Keratinocyte (primary cell): ENCODE measurements at regions not wholly inside any gene's neighbourhood (a gene's known extent, or its start where the extent isn't known, plus 50 kb on each side); places are given as distances from the start of the nearest gene placed in this dataset.

Experiments used
- DNase-seq: peaks from one replicate; pipeline ENCODE4 v3.0.0-alpha.2; 2011; ENCODE audit warnings: low read depth, missing footprints, low spot score
- FAIRE-seq: peaks from 2 replicates; lab custom pipeline; 2011; peaks lifted over from hg19 to GRCh38; lab: Jason Lieb, UNC
- H2AFZ ChIP-seq: 2 replicates; pipeline ENCODE4 v1.6.0; 2012; ENCODE audit warnings: low read length, control low read depth, inconsistent platforms; ENCODE audit not compliant: control insufficient read depth
- H3K27ac ChIP-seq: 2 replicates; pipeline ENCODE4 v1.5.1; 2011; ENCODE audit warnings: low read length; ENCODE audit not compliant: control insufficient read depth, insufficient read depth
- H3K27me3 ChIP-seq: 3 replicates; pipeline ENCODE4 v1.6.0; 2011; ENCODE audit warnings: low read length; ENCODE audit not compliant: control insufficient read depth, insufficient read depth; ENCODE audit errors: extremely low read depth
- H3K36me3 ChIP-seq, 2 experiments: 2 replicates in 1 of 2; 3 replicates in 1 of 2; pipeline ENCODE4 v1.5.1; 2011; ENCODE audit warnings: low read length in 2 of 2, mild to moderate bottlenecking in 1 of 2; ENCODE audit not compliant: control insufficient read depth in 2 of 2, insufficient read depth in 2 of 2; ENCODE audit errors: extremely low read depth in 1 of 2
- H3K4me1 ChIP-seq: 3 replicates; pipeline ENCODE4 v1.5.1; 2011; ENCODE audit warnings: low read length; ENCODE audit not compliant: control insufficient read depth, insufficient read depth; ENCODE audit errors: extremely low read depth
- H3K4me2 ChIP-seq: 3 replicates; pipeline ENCODE4 v1.6.0; 2011; ENCODE audit warnings: low read depth, low read length; ENCODE audit not compliant: control insufficient read depth, insufficient read depth; ENCODE audit errors: extremely low read depth
- H3K4me3 ChIP-seq, 3 experiments: fragments of 200-600 bp in 1 of 3; sonication (generic) in 1 of 3; 2 replicates in 2 of 3; 3 replicates in 1 of 3; pipeline ENCODE4 v1.5.1; 2011 to 2016; ENCODE audit warnings: low read length in 3 of 3, mild to moderate bottlenecking in 3 of 3, control low read depth in 2 of 3, inconsistent platforms in 1 of 3, low read depth in 1 of 3, mixed read lengths in 1 of 3, mixed run types in 1 of 3, moderate library complexity in 1 of 3; ENCODE audit not compliant: control insufficient read depth in 2 of 3, insufficient read depth in 2 of 3; ENCODE audit errors: extremely low read depth in 1 of 3
- H3K79me2 ChIP-seq: 2 replicates; pipeline ENCODE4 v1.6.0; 2012; ENCODE audit warnings: low read length; ENCODE audit not compliant: control insufficient read depth, insufficient read depth
- H3K9ac ChIP-seq: 3 replicates; pipeline ENCODE4 v1.6.0; 2011; ENCODE audit warnings: low read length; ENCODE audit not compliant: control insufficient read depth, insufficient read depth; ENCODE audit errors: extremely low read depth
- H3K9me1 ChIP-seq: 3 replicates; pipeline ENCODE4 v1.6.0; 2011; ENCODE audit warnings: low read length; ENCODE audit not compliant: control insufficient read depth, insufficient read depth; ENCODE audit errors: extremely low read depth
- H3K9me3 ChIP-seq: 2 replicates; pipeline ENCODE4 v1.5.1; 2012; ENCODE audit warnings: low read depth, low read length; ENCODE audit not compliant: control insufficient read depth
- H4K20me1 ChIP-seq: 3 replicates; pipeline ENCODE4 v1.6.0; 2011; ENCODE audit warnings: low read length; ENCODE audit not compliant: control insufficient read depth, insufficient read depth; ENCODE audit errors: extremely low read depth
- EZH2 ChIP-seq: IDR thresholded peaks from one replicate; pipeline ENCODE4 v1.6.1; 2012; ENCODE audit warnings: inconsistent platforms, mild to moderate bottlenecking, low read length, moderate library complexity
- dilution Hi-C: fragments of 300-500 bp; cut with MboI; formaldehyde crosslinking; loops from one replicate; pipeline ENCODE4 v1.7.0; 2020; ENCODE audit warnings: low sequenced_read_pairs; ENCODE audit not compliant: extremely low pct_ligation_motif_present
- TF ChIP-seq, protein P1 (sequence below), 3 experiments: IDR thresholded peaks in 1 of 3; conservative IDR thresholded peaks in 1 of 3; optimal IDR thresholded peaks in 1 of 3; 2 replicates in 2 of 3; 3 replicates in 1 of 3; pipeline versions ENCODE3 to v1.5.1; 2011; ENCODE audit warnings: low read length in 3 of 3, mild to moderate bottlenecking in 3 of 3, moderate library complexity in 2 of 3, control low read depth in 1 of 3, inconsistent platforms in 1 of 3; ENCODE audit not compliant: insufficient read depth in 2 of 3; ENCODE audit errors: extremely low read depth in 1 of 3

DNA sequence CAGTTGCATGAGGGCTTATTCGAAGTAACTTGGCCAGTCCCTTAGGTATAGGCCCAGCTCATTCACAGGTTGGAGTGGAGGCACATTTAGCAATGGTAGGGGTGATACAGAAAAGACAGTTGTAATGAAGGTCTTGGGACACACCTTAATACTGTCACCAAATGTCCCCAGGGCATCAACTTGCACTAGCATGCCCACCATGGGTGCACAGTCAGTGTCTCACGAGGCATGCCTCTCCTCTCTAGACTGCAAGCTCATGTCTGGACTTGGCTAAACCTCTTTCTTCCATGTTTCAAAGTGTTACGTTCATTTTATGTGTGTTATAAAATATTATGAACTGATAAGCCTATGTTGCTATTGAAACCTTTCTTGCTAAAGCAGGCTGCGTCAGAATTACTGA lies 124.0 kb upstream of the ECI2 start:
- FAIRE-seq, result peak; percentile 63
- Histone ChIP-seq H3K27ac (no peak overlapping the region), H3K27me3 (no peaks in the 10 kb centered on the region), H4K20me1 (no peaks in the 10 kb centered on the region), H3K79me2 (no peaks in the 10 kb centered on the region), H3K4me1 (peaks cover 15% of the 10 kb centered on the region), H3K9me1 (no peaks in the 10 kb centered on the region), H3K4me2 (peak overlapping the region; percentile 35), H3K36me3 (no peaks in the 10 kb centered on the region), H2AFZ (peak overlapping the region; percentile 10), H3K4me3 (no peak overlapping the region), H3K9ac (no peak overlapping the region), H3K9me3 (no peaks in the 10 kb centered on the region)
- TF ChIP-seq, protein P1, sequence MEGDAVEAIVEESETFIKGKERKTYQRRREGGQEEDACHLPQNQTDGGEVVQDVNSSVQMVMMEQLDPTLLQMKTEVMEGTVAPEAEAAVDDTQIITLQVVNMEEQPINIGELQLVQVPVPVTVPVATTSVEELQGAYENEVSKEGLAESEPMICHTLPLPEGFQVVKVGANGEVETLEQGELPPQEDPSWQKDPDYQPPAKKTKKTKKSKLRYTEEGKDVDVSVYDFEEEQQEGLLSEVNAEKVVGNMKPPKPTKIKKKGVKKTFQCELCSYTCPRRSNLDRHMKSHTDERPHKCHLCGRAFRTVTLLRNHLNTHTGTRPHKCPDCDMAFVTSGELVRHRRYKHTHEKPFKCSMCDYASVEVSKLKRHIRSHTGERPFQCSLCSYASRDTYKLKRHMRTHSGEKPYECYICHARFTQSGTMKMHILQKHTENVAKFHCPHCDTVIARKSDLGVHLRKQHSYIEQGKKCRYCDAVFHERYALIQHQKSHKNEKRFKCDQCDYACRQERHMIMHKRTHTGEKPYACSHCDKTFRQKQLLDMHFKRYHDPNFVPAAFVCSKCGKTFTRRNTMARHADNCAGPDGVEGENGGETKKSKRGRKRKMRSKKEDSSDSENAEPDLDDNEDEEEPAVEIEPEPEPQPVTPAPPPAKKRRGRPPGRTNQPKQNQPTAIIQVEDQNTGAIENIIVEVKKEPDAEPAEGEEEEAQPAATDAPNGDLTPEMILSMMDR (optimal IDR thresholded peaks at IDR 0.05 in 1 of 3, IDR thresholded peaks at IDR 0.05 in 1 of 3, conservative IDR thresholded peaks at IDR 0.05 in 1 of 3; ENCODE audit: extremely low read depth in 1 of 3, insufficient read depth in 2 of 3, low read length in 3 of 3), result no peak
- no peak for TF ChIP-seq EZH2
- dilution Hi-C loops, result no loop called here
- DNase-seq, result peak; percentile 56

DNA sequence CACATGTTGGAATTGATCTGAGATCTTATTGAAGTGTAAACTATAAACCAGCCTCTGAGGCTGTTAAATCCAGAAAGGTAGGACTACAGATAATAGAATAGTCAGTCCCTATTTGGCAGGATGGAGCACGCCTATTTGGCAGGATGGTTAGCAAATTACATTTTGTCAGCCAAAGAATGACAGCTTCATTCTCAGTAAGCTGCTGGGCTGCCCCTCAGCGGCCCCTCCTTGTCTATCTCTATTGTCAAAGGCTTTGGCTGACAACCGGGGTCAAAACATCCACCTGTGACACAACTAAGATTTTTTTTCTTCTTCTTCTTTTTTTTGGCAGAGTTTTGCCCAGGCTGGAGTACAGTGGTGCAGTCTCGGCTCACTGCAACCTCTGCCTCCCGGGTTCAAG lies 123.4 kb upstream of the ECI2 start:
- Histone ChIP-seq H3K27ac (no peak overlapping the region), H3K9me1 (no peaks in the 10 kb centered on the region), H3K9me3 (no peaks in the 10 kb centered on the region), H3K9ac (no peak overlapping the region), H4K20me1 (no peaks in the 10 kb centered on the region), H2AFZ (no peak overlapping the region), H3K4me2 (no peak overlapping the region), H3K4me3 (no peak overlapping the region), H3K27me3 (no peaks in the 10 kb centered on the region), H3K36me3 (no peaks in the 10 kb centered on the region), H3K79me2 (no peaks in the 10 kb centered on the region), H3K4me1 (peaks cover 21% of the 10 kb centered on the region)
- dilution Hi-C loops, result no loop called here
- TF ChIP-seq, protein P1 (optimal IDR thresholded peaks at IDR 0.05 in 1 of 3, IDR thresholded peaks at IDR 0.05 in 1 of 3, conservative IDR thresholded peaks at IDR 0.05 in 1 of 3; ENCODE audit: extremely low read depth in 1 of 3, insufficient read depth in 2 of 3, low read length in 3 of 3), result no peak
- TF ChIP-seq EZH2, result no peak
- FAIRE-seq, result no peak
- no peak for DNase-seq
